ENCODE measurements at regions not wholly inside any gene's neighbourhood (a gene's known extent, or its start where the extent isn't known, plus 50 kb on each side); places are given as distances from the start of the nearest gene placed in this dataset.

GRCh38 chrX:69028006-69028760 is 137.1 kb downstream of the PJA1 start (continued):
- TF ChIP-seq ZBTB33 (IDR thresholded peaks at IDR 0.05) (no peak), SP1 (IDR thresholded peaks at IDR 0.05) (no peak), TAF1 (conservative IDR thresholded peaks at IDR 0.05) (no peak), HNF4G (IDR thresholded peaks at IDR 0.05) (no peak)

GRCh38 chrX:69027181-69028005 is 137.9 kb downstream of the PJA1 start:
- H3K36me3 ChIP-seq (ENCODE audit: control insufficient read depth in 4 of 4, insufficient read depth in 3 of 4, low read depth in 1 of 4, low read length in 3 of 4) = no peaks in the 10 kb centered on the region
- H3K4me1 ChIP-seq (ENCODE audit: control insufficient read depth in 4 of 4, insufficient read depth in 4 of 4, low read length in 3 of 4) = no peaks in the 10 kb centered on the region
- TF ChIP-seq MAX (IDR thresholded peaks at IDR 0.05) (no peak), JUND (IDR thresholded peaks at IDR 0.05) (no peak), HNF4A (conservative IDR thresholded peaks at IDR 0.05) (no peak), YY1 (IDR thresholded peaks at IDR 0.05) (no peak), EGR1 (IDR thresholded peaks at IDR 0.05; ENCODE audit: low read depth in 2 of 2) (no peak), RXRA (IDR thresholded peaks at IDR 0.05) (no peak), RAD21 (IDR thresholded peaks at IDR 0.05) (no peak), FOXA2 (IDR thresholded peaks at IDR 0.05) (no peak), REST (IDR thresholded peaks at IDR 0.05) (no peak), ZBTB33 (IDR thresholded peaks at IDR 0.05) (no peak), NR2F2 (IDR thresholded peaks at IDR 0.05) (no peak), FOXA1 (IDR thresholded peaks at IDR 0.05) (no peak), TAF1 (conservative IDR thresholded peaks at IDR 0.05) (no peak), HNF4G (IDR thresholded peaks at IDR 0.05) (no peak), ATF3 (IDR thresholded peaks at IDR 0.05) (no peak), SP1 (IDR thresholded peaks at IDR 0.05) (no peak), CTCF (IDR thresholded peaks at IDR 0.05; ENCODE audit: low read depth, low read length, missing input control) (no peak)
- no peaks in the 10 kb centered on the region for H3K9me3 ChIP-seq (ENCODE audit: control insufficient read depth in 4 of 4, low read length in 3 of 4)
- no peak overlapping the region for H3K9ac ChIP-seq (ENCODE audit: low read depth in 1 of 2, low read length in 2 of 2)
- peak overlapping the region in 1 of 2 donors; percentile 42 for H3K27ac ChIP-seq (ENCODE audit: low read depth in 1 of 2, low read length in 2 of 2)
- H3K4me3 ChIP-seq (ENCODE audit: low read depth in 1 of 3, low read length in 3 of 3) = no peak overlapping the region
- H3K27me3 ChIP-seq (ENCODE audit: control insufficient read depth in 4 of 4, insufficient read depth in 4 of 4, low read length in 3 of 4) = no peaks in the 10 kb centered on the region
- WGBS = 47% methylated on average over 11 of the region's 11 CpGs
- no peak for DNase-seq (ENCODE audit: low spot score)

Measured in liver (tissue), 8 donors.